ENCODE measurements at regions not wholly inside any gene's neighbourhood (a gene's known extent, or its start where the extent isn't known, plus 50 kb on each side); places are given as distances from the start of the nearest gene placed in this dataset.

GRCh38 chr6:163944897-163945296, 530.4 kb downstream of the QKI start:
- TF ChIP-seq, protein P1, sequence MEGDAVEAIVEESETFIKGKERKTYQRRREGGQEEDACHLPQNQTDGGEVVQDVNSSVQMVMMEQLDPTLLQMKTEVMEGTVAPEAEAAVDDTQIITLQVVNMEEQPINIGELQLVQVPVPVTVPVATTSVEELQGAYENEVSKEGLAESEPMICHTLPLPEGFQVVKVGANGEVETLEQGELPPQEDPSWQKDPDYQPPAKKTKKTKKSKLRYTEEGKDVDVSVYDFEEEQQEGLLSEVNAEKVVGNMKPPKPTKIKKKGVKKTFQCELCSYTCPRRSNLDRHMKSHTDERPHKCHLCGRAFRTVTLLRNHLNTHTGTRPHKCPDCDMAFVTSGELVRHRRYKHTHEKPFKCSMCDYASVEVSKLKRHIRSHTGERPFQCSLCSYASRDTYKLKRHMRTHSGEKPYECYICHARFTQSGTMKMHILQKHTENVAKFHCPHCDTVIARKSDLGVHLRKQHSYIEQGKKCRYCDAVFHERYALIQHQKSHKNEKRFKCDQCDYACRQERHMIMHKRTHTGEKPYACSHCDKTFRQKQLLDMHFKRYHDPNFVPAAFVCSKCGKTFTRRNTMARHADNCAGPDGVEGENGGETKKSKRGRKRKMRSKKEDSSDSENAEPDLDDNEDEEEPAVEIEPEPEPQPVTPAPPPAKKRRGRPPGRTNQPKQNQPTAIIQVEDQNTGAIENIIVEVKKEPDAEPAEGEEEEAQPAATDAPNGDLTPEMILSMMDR (CRISPR knock-in tag; IDR thresholded peaks at IDR 0.05): no peak
- no peak for TF ChIP-seq CBX5 (CRISPR knock-in tag; IDR thresholded peaks at IDR 0.05; ENCODE audit: borderline replicate concordance)
- no peak for TF ChIP-seq ZNF75D (CRISPR knock-in tag; IDR thresholded peaks at IDR 0.05; ENCODE audit: borderline replicate concordance)
- TF ChIP-seq YY1 (IDR thresholded peaks at IDR 0.05; ENCODE audit: insufficient read depth, insufficient replicate concordance, low read depth, low read length): no peak
- TF ChIP-seq ETV6 (CRISPR knock-in tag; conservative IDR thresholded peaks at IDR 0.05): no peak
- TF ChIP-seq FOXM1 (CRISPR knock-in tag; IDR thresholded peaks at IDR 0.05): no peak
- TF ChIP-seq U2AF1 (optimal IDR thresholded peaks at IDR 0.05; ENCODE audit: low read depth, low read length): no peak
- no peak for TF ChIP-seq XBP1 (CRISPR knock-in tag; IDR thresholded peaks at IDR 0.05)

Measured in HepG2 (cell line).